ENCODE measurements at regions not wholly inside any gene's neighbourhood (a gene's known extent, or its start where the extent isn't known, plus 50 kb on each side); places are given as distances from the start of the nearest gene placed in this dataset.

DNA sequence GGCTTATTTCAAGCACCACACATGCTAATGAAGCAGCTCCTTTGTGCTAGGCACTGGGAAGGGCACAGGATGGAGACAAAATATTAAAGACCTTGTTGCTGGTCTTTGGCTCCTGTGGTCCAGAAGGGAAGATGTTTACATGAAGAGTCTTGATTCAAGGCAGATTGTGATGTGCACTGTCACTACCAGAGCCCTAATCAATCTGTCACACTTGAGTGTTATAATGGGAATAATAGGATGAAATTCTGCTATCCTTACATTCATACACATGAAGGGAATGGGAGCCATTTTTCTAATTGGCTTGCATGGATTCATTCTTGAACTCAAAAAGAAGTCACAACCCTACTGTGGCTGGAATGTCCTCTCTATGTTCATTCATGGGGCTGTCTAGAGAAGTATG, 203.0 kb downstream of the SEC61B start:
- intact Hi-C loops (cut with DNase I): no loop called here
- DNase-seq (ENCODE audit: low spot score): no peak

- intact Hi-C loops (cut with DNase I): no loop called here
- no peak for DNase-seq (ENCODE audit: low spot score)
Observed at GRCh38 chr9:99425923-99426842, 204.1 kb downstream of the SEC61B start.

GRCh38 chr9:99427260-99427659, 205.2 kb downstream of the SEC61B start:
- intact Hi-C loops (cut with DNase I): no loop called here
- DNase-seq (ENCODE audit: low spot score): no peak

DNA sequence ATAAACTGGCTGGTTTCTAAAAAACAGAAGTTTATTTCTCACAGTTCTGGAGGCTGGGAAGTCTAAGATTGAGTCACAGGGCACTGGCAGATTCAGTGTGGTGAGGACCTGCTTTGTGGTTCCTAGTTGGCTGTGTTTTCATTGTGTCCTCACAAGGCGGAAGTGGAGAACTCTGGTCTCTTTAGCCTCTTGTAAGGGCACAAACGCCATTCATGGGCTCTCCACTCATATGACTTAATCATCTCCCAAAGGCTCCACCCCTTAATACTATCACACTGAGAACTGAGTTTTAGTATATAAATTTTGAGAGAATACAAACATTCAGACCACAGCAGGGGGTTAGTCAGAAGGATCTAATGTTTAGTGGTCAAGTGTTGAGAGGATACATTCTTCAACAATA, 208.2 kb downstream of the SEC61B start:
- intact Hi-C loops (cut with DNase I): no loop called here
- no peak for DNase-seq (ENCODE audit: low spot score)

- intact Hi-C loops (cut with DNase I): no loop called here
- DNase-seq (ENCODE audit: low spot score): no peak
Observed at GRCh38 chr9:99431103-99431502, 209.0 kb downstream of the SEC61B start.

GRCh38 chr9:99432075-99432474, 210.0 kb downstream of the SEC61B start:
- intact Hi-C loops (cut with DNase I): no loop called here
- no peak for DNase-seq (ENCODE audit: low spot score)

DNA sequence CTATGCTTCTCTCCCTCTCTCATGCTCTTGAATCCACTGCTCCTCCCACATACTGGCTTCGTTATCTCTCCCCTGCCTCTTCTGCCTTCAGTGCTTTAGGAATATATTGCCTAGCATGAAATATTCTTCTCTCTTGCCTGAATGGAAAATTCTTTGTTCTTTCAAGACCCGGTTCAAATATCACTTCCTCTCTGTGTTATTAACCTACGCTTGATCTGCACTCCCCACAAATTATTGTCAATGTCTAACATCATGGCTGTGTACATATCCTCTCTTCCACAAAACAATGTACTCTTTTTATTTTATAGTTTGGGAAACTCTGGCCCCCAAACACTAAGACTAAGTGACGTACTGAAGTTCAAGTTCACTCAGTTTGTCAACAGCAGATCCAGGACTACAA, 211.0 kb downstream of the SEC61B start:
- DNase-seq (ENCODE audit: low spot score): no peak
- intact Hi-C loops (cut with DNase I): no loop called here

GRCh38 chr9:99433555-99433954, 211.5 kb downstream of the SEC61B start:
- intact Hi-C loops (cut with DNase I): no loop called here
- no peak for DNase-seq (ENCODE audit: low spot score)

GRCh38 chr9:99436616-99437015, 214.5 kb downstream of the SEC61B start:
- no peak for DNase-seq (ENCODE audit: low spot score)
- intact Hi-C loops (cut with DNase I): no loop called here

DNA sequence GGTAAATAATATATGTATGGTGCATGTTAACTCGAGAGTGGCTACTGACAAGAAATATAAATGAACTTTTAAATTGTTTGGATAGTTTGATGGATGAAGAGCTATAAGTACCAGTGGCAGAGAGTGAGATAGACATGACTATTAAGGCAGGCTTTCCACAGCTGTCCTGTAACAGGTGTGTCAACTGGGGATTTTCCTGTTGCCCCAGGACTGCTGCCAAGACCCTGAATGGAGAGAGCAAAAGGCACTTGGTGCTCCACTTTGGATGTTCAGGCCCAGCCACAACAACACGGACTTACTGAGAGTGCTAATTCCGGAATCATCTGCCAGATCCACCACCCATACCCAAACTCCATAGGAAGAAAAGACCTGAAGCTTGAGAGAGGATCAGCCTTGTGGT, 215.1 kb downstream of the SEC61B start:
- DNase-seq (ENCODE audit: low spot score): no peak
- intact Hi-C loops (cut with DNase I): no loop called here

GRCh38 chr9:99438596-99438995, 216.5 kb downstream of the SEC61B start:
- intact Hi-C loops (cut with DNase I): no loop called here

GRCh38 chr9:99441829-99442228, 219.7 kb downstream of the SEC61B start:
- no peak for DNase-seq (ENCODE audit: low spot score)
- intact Hi-C loops (cut with DNase I): no loop called here

More at GRCh38 chr9:99438596-99438995, 216.5 kb downstream of the SEC61B start:
- DNase-seq (ENCODE audit: low spot score): no peak

DNA sequence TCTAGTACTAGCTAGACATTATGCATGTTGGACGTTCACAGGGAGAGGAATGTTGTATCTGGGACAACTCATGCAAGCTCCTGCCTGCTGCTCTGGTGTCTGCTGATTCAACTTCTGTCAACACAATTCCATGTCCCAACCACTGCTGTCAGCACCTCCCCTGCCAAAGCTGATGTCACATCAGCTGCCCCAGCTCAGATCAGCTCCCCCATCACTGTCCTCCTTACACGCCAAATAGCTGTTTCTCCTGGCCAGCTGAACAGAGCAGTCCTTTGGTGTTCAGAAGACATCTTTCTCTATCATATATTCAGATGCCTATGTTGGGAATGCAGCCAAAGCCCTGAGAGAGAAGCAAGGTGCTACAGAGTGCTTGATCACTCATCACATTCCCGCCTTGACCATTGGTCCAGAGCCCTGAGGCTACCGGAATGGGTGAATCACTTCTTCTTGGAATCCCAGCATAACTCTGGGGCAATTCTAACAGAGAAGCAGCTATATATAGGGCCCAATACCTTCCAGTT, 223.3 kb downstream of the SEC61B start:
- peak; percentile 90 for DNase-seq (ENCODE audit: low spot score)
- intact Hi-C loops (cut with DNase I): loop anchor here (1.0 to 2.0 kb wide), 4 partner anchors 77 to 375 kb away; no protein-coding TSS in a partner anchor

DNA sequence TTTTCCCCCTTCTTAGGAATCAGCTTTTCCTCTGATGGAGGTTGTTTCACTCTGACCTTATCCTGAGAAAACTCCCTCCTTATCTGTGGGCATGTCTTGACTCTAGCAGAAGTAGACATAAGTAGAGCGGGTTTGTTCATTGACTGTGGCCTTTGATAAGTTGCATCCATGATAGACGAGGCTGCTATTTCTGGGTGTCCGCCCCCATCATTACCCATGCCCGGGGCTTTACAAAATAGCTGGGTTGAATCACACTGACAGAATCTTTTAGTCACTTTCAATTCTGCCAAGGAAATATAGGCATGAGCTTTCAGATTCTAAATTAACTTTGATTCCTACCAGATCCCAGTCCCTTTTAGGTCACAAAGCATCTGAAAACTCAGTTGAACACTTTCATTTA, 223.8 kb downstream of the SEC61B start:
- intact Hi-C loops (cut with DNase I): loop anchor here (1.0 to 2.0 kb wide), 4 partner anchors 77 to 374 kb away; no protein-coding TSS in a partner anchor
- no peak for DNase-seq (ENCODE audit: low spot score)

DNA sequence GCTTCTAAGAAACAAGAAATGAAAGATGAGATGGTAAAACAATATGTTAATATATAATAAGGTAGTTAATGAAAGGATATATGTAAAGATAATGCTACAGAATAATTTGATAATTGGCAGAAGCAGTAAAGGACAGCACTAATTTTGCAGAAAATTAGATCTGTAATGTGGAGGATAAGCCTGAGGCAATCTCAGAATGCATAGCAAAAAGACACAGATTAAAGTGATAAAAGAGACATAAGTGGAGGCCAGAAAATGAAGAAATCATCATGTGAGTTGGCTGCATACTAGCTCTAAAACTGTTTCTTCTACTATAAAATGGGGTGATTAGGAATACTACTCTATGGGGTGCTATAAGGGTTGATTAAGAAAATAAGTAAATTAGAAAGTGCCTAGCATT, 225.9 kb downstream of the SEC61B start:
- intact Hi-C loops (cut with DNase I): no loop called here
- DNase-seq (ENCODE audit: low spot score): no peak

- DNase-seq (ENCODE audit: low spot score): no peak
- intact Hi-C loops (cut with DNase I): loop anchor here (2.0 kb wide), 1 partner anchor 91 kb away; no protein-coding TSS in a partner anchor
Observed at GRCh38 chr9:99449726-99450125, 227.6 kb downstream of the SEC61B start.

DNA sequence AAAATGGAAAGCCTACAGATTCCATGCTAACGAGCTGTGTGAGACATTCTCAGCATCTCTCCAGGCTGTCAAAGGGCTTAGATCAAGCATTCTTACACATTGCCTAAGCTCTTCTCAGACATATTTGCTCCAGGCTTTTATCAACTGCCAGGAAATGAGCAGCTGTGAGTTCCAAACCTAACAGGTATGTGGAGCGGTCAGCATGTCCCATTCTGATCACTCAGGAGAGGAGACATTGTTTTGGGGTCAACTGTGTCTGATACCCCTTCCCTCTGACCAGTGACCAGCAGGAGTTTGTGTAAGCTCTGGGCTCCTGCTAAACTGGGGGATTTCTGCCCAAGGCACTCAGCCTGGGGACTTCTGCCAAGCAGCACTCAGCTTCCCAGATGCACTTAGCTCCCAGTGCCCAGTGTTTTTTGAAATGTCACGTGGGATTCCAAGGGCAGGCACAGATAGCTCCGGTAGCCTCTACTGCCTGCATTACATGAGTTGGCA, 229.1 kb downstream of the SEC61B start:
- intact Hi-C loops (cut with DNase I): loop anchor here (2.0 kb wide), 1 partner anchor 92 kb away; no protein-coding TSS in a partner anchor
- peak; percentile 83 for DNase-seq (ENCODE audit: low spot score)

DNA sequence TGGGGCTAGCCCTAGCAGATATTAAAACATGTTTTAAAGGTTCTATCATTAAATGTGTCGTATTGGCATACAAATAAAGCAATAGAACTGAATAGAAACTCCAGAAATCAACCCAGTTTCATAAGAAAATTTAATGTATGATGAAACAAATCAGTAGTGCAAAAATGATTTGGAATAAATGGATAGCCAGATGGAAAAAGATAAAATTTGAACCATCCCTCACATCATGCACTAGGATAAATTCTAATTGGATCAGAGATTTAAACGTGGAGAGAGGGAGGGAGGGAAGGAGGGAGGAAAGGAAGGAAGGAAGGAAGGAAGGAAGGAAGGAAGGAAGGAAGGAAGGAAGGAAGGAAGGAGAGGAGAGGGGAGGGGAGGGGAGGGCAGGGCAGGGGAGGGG, 235.3 kb downstream of the SEC61B start:
- intact Hi-C loops (cut with DNase I): no loop called here
- DNase-seq (ENCODE audit: low spot score): no peak

DNA sequence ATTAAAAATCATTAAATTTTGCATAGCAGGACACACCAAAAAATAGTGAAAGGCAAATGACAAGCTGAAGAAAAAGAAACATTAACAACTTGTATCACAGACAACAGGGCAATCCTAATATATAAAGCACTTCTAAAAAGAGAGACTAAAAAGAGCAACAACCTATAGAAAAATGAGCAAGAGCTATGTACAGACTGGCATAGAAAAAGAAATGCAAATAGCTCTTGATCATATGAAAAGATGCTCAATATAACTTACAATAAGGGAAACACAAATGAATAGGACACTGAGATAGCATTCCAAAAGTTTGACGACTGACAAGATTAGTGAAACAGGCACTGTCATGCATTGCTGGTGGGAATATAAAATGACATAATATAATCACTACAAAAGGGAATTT, 235.9 kb downstream of the SEC61B start:
- intact Hi-C loops (cut with DNase I): no loop called here
- no peak for DNase-seq (ENCODE audit: low spot score)

DNA sequence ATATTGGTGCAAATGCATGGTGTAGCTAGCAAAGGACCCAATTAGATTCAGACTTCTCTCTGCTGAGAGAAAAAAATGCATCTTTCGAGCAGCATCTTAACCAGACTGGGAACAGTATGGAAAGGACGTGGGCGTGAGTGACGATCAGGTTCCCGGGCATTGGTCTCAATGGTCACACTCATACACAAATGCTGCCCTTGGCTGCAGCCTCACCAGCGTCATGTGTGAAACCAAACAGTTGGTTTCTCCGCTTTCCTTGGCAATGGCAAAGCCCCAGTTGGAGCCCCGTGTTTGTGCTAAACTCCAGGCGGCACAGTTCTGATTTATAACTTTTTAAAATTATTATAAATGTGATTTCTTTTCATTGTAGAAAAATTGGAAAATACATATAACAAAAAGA, 237.8 kb downstream of the SEC61B start:
- DNase-seq (ENCODE audit: low spot score): no peak

DNA sequence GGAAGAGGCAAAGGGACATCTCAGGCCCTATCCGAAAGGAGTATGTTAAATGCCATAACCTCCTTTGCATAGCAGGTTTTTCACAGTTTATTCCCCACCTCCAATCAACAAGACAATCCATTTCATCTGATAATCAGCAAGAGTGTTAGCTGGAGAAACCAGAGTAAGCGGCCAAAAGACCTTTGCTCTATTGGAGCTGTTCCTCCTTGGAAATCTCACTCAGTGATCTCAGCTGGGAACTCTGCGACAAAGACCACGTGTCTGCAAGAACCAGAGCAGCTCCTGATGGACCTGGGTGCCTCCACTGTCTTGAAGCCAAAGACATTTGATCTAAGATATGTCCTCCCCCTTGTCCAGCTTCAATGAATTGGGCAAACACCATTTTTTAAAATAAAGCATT, 241.0 kb downstream of the SEC61B start:
- no peak for DNase-seq (ENCODE audit: low spot score)
- intact Hi-C loops (cut with DNase I): no loop called here

More for the DNA sequence above, 237.8 kb downstream of the SEC61B start:
- intact Hi-C loops (cut with DNase I): no loop called here

All from cardiac septum (tissue), 1 donor.